Natural killer cell (primary cell): ENCODE measurements at regions not wholly inside any gene's neighbourhood (a gene's known extent, or its start where the extent isn't known, plus 50 kb on each side); places are given as distances from the start of the nearest gene placed in this dataset.

Source experiments
- ATAC-seq, 3 donors: fragments of 150-1000 bp in 2 of 3; fragments of 200-7000 bp in 1 of 3; cut with Tn5 transposase; 1 replicate in 1 of 3; 2 replicates in 2 of 3; pipeline ENCODE4 v1.10.0; 2021; ENCODE audit warnings: mild to moderate bottlenecking in 2 of 3, moderate library complexity in 2 of 3
- DNase-seq, 2 donors: peaks; one replicate each; pipeline versions ENCODE4 v3.0.0 to v3.0.0-alpha.2; 2013 to 2021; ENCODE audit warnings: mixed read lengths in 1 of 2
- H3K27ac ChIP-seq: one replicate; pipeline ENCODE4 v1.5.1; 2013; ENCODE audit warnings: mild to moderate bottlenecking, low read length
- H3K27me3 ChIP-seq: one replicate; pipeline ENCODE4 v1.6.1; 2013; ENCODE audit warnings: low read length; ENCODE audit not compliant: control insufficient read depth, insufficient read depth
- H3K36me3 ChIP-seq: one replicate; pipeline ENCODE4 v1.6.1; 2013; ENCODE audit warnings: low read length; ENCODE audit not compliant: control insufficient read depth, insufficient read depth
- H3K4me1 ChIP-seq: one replicate; pipeline ENCODE4 v1.6.1; 2013; ENCODE audit warnings: low read length; ENCODE audit not compliant: control insufficient read depth, insufficient read depth
- H3K4me3 ChIP-seq: one replicate; pipeline ENCODE4 v1.5.1; 2013; ENCODE audit warnings: low read length
- H3K9me3 ChIP-seq: one replicate; pipeline ENCODE4 v1.6.1; 2013; ENCODE audit warnings: low read length; ENCODE audit not compliant: control insufficient read depth, insufficient read depth
- H3K27ac Mint-ChIP-seq, 2 donors: one replicate each; pipeline ENCODE4 v1.8.0; 2022; ENCODE audit warnings: mild to moderate bottlenecking in 2 of 2, mixed read lengths in 2 of 2, moderate library complexity in 1 of 2
- H3K27me3 Mint-ChIP-seq, 2 donors: one replicate each; pipeline ENCODE4 v1.8.0; 2022; ENCODE audit warnings: low read depth in 2 of 2, mixed read lengths in 2 of 2
- H3K36me3 Mint-ChIP-seq: one replicate; pipeline ENCODE4 v1.8.0; 2022; ENCODE audit warnings: mixed read lengths
- H3K4me1 Mint-ChIP-seq, 2 donors: one replicate each; pipeline ENCODE4 v1.8.0; 2022; ENCODE audit warnings: mixed read lengths in 2 of 2
- H3K4me3 Mint-ChIP-seq: one replicate; pipeline ENCODE4 v1.8.0; 2022; ENCODE audit warnings: mild to moderate bottlenecking, moderate library complexity, mixed read lengths
- H3K9me3 Mint-ChIP-seq, 2 donors: one replicate each; pipeline ENCODE4 v1.8.0; 2022; ENCODE audit warnings: mixed read lengths in 2 of 2
- WGBS: methylation state at CpG from one replicate; pipeline ENCODE4 v1.1.7; 2013; ENCODE audit warnings: missing lambda C conversion rate; ENCODE audit not compliant: insufficient coverage; 5-methylcytosine and 5-hydroxymethylcytosine counted together
- intact Hi-C: fragments of 100-400 bp; cut with micrococcal nuclease; formaldehyde crosslinking; loops from one replicate; pipeline ENCODE4 v1.14.2; 2022
- TF ChIP-seq, protein P1 (sequence below): fragments of 200-600 bp; IDR thresholded peaks from one replicate; pipeline ENCODE4 v1.8.0; 2022; ENCODE audit warnings: antibody characterized with exemption

DNA sequence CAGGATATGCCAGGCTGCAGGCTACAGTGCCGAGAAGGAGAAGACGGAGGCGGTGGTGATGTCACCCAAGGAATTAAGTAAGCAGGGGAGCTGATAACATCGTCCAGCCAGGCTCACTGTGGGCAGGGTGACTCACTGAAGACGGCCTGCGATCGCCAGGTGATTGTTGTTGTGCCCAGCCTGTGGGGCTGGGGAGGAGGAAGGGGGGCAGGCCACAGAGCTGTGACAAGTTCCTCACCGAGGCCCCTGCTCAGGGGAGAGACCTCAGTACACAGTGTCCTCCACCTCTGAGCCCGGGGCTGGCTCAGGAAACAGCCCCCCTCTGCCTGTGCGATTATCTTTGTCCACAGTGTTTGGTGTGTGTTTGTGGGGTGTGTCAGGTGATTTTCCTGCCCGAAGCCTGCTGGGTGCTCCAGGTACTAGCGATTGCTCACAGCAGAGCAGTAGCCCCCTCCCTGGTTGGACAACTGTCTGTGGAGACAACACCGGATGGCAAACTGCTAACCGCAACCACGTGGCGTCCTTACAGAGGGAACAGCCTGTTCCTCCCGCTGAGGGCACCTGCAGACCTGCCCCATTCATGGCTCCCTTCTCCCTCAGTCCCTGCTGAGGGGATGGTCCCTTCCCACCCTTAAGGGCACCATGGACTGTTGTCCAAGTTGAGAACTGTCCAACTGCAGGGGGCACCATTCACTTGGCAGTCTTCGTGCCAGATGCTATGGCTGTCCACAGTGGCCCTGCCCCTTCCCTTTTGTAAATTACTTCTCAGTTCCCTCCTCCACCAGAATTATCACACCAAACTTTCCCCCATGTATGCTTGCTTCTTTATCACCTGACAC lies 95.1 kb downstream of the ZFP36L2 start:
- no peaks in the 10 kb centered on the region for H3K9me3 Mint-ChIP-seq
- H3K27ac Mint-ChIP-seq = peak overlapping the region; percentile 87 to 96
- H3K4me3 ChIP-seq = no peak overlapping the region
- no peaks in the 10 kb centered on the region for H3K27me3 Mint-ChIP-seq
- TF ChIP-seq, protein P1, sequence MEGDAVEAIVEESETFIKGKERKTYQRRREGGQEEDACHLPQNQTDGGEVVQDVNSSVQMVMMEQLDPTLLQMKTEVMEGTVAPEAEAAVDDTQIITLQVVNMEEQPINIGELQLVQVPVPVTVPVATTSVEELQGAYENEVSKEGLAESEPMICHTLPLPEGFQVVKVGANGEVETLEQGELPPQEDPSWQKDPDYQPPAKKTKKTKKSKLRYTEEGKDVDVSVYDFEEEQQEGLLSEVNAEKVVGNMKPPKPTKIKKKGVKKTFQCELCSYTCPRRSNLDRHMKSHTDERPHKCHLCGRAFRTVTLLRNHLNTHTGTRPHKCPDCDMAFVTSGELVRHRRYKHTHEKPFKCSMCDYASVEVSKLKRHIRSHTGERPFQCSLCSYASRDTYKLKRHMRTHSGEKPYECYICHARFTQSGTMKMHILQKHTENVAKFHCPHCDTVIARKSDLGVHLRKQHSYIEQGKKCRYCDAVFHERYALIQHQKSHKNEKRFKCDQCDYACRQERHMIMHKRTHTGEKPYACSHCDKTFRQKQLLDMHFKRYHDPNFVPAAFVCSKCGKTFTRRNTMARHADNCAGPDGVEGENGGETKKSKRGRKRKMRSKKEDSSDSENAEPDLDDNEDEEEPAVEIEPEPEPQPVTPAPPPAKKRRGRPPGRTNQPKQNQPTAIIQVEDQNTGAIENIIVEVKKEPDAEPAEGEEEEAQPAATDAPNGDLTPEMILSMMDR = peak; percentile 57
- peak; percentile 82 to 92 for DNase-seq
- peaks cover 95% of the 10 kb centered on the region for H3K4me1 ChIP-seq
- peak overlapping the region; percentile 92 for H3K27ac ChIP-seq
- H3K27me3 ChIP-seq = no peaks in the 10 kb centered on the region
- 2% methylated on average over 18 of the region's 18 CpGs for WGBS
- H3K4me3 Mint-ChIP-seq = peak overlapping the region; percentile 63
- H3K9me3 ChIP-seq = no peaks in the 10 kb centered on the region
- intact Hi-C loops = loop anchor here (1.0 kb wide), 5 partner anchors 9 to 98 kb away; no protein-coding TSS in a partner anchor
- no peaks in the 10 kb centered on the region for H3K36me3 Mint-ChIP-seq
- H3K36me3 ChIP-seq = no peaks in the 10 kb centered on the region
- peaks cover 80 to 89% of the 10 kb centered on the region in 2 donors for H3K4me1 Mint-ChIP-seq
- peak; percentile 63 to 81 (median 72) for ATAC-seq

DNA sequence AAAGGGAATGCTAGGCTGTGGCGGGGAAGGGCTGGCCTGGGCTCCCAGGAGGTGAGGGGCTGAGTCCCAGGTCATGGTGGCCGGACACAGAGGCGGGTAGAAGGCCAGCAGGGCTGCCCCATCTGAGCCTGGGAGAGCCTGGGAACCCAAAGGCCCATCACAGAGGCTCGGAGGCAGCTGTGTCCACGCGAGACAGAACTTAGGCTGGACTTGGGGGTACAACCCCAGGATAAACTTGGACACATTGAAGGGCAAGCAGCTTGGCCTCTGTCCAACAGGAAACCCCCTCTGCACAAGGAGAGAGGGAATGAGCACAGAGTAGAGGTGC lies 95.9 kb downstream of the ZFP36L2 start:
- Mint-ChIP-seq H3K27me3 (no peaks in the 10 kb centered on the region), H3K4me3 (peak overlapping the region; percentile 63), H3K9me3 (no peaks in the 10 kb centered on the region), H3K4me1 (peaks cover 73 to 85% of the 10 kb centered on the region in 2 donors), H3K36me3 (no peaks in the 10 kb centered on the region), H3K27ac (peak overlapping the region; percentile 87 to 96)
- Histone ChIP-seq H3K4me3 (no peak overlapping the region), H3K9me3 (no peaks in the 10 kb centered on the region), H3K4me1 (peaks cover 88% of the 10 kb centered on the region), H3K27ac (peak overlapping the region; percentile 92), H3K36me3 (no peaks in the 10 kb centered on the region), H3K27me3 (no peaks in the 10 kb centered on the region)
- ATAC-seq (no peak), DNase-seq (no peak)
- WGBS = 95% methylated on average over 6 of the region's 6 CpGs
- intact Hi-C loops = no loop called here
- TF ChIP-seq, protein P1 = no peak

DNA sequence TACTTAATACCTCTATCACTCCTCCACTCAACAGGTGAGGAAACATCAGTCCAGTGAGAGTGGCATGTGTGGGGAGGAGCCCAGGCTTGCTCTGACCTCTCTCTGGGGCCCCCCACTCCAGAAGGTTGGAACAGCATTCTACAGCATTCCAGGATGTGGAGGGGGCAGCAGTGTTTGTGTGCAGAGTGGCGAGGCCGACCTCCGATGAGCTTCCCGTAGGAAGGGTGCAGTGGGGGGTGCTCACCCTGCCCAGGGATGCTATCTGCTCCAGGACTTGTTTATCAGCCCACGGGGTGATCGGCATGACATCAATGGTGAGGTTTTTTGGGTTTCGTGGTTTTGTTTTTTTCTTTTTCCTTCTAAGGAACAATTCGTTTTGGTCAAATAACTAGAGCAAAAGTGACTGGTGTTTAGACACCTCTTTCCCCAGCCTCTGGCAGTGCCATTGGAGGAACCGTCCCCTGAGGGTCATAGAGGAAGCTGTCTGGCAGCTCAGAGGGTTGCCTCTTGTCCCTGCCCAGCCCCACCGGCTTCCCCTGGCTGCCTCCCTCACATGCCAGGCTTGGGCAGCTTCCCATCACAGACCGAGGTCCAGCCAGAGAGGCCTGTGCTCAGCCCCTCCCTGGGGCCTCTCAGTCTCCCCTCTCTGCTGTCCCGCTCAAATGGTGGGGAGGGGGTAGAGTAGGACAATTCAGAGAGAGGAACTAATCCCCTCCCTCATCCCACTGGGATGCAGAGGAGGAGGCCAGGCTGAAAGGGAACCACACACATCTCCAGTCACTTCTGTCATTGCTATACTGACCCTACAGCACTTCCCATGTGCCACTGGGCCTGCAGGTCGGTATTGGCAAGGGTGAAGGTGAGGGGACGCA lies 96.5 kb downstream of the ZFP36L2 start:
- TF ChIP-seq, protein P1 = no peak
- Histone ChIP-seq H3K4me1 (peaks cover 87% of the 10 kb centered on the region), H3K27me3 (no peaks in the 10 kb centered on the region), H3K36me3 (no peaks in the 10 kb centered on the region), H3K9me3 (no peaks in the 10 kb centered on the region), H3K27ac (peak overlapping the region; percentile 92), H3K4me3 (no peak overlapping the region)
- Mint-ChIP-seq H3K9me3 (no peaks in the 10 kb centered on the region), H3K4me3 (peak overlapping the region; percentile 63), H3K36me3 (no peaks in the 10 kb centered on the region), H3K27ac (peak overlapping the region; percentile 87 to 96), H3K4me1 (peaks cover 69 to 81% of the 10 kb centered on the region in 2 donors), H3K27me3 (no peaks in the 10 kb centered on the region)
- WGBS = 28% methylated on average over 13 of the region's 14 CpGs
- DNase-seq (peak in 1 of 2 donors; percentile 70), ATAC-seq (no peak)
- intact Hi-C loops = loop anchor here (5.0 kb wide), 2 partner anchors 168 to 183 kb away; no protein-coding TSS in a partner anchor
